Fibroblast of skin of scalp (primary cell): ENCODE measurements at regions not wholly inside any gene's neighbourhood (a gene's known extent, or its start where the extent isn't known, plus 50 kb on each side); places are given as distances from the start of the nearest gene placed in this dataset.

ENCODE experiments used
- DNase-seq: peaks from one replicate; pipeline ENCODE4 v3.0.0-alpha.2; 2013

GRCh38 chr2:163828771-163829170 is 93.0 kb upstream of the FIGN start:
- no peak for DNase-seq

DNA sequence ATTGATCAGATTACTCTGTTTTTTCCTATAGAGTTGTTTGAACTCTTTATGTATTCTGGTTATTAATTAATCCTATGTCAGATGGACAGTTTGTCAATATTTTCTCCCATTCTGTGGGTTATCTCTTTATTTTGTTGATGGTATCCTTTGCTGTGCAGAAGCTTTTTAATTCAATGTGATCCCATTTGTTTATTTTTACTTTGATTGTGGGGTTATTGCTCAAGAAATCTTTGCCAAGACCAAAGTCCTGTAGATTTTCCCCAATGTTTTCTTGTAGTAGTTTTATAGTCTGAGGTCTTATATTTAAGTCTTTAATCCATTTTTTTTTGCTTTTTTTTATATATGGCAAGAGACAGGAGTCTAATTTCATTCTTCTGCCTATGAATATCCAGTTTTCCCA is 86.2 kb upstream of the FIGN start:
- DNase-seq = no peak

DNA sequence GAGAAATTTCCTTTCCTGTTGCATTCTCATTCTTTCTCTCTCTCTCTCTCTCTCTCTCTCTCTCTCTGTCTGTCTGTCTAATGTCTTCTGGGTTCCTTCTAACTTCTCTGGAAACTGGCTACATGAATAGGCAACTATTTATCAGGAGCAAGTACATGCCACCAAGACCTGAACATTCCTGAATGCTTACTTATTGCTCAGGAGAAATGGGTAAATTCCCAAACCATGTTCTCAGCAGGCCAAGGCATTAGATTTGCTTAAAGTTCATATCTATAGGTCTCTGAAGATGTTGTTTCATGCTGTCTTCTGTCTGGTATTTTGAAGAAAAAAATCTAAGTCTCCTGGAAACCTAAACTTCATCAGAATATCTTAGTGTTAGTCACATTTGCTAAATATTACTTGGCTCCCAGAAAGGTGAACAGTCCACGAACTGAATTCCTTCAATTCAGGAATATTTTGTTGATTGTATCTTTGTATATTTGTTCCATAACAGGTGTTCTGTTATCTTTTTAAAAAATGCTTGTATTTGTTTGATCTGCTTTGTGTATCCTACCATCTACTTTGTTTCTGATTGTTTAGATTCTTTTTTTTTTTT is 77.2 kb upstream of the FIGN start:
- no peak for DNase-seq

DNA sequence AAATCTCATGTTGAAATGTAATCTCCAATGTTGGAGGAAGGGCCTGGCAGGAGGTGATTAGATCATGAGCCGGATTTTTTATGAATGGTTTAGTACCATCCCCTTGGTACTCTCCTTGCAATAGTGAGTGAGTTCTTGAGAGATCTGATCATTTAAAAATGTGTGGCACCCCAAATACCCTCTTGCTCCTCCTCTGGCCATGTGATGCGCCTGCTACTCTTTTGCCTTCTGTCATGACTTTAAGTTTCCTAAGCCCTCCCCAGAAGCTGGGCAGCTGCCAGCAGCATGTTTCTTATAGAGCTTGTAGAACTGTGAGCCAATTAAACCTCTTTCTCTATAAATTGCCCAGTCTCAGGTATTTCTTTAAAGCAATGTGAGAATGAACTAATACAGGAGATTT is 72.6 kb upstream of the FIGN start:
- DNase-seq = no peak

DNA sequence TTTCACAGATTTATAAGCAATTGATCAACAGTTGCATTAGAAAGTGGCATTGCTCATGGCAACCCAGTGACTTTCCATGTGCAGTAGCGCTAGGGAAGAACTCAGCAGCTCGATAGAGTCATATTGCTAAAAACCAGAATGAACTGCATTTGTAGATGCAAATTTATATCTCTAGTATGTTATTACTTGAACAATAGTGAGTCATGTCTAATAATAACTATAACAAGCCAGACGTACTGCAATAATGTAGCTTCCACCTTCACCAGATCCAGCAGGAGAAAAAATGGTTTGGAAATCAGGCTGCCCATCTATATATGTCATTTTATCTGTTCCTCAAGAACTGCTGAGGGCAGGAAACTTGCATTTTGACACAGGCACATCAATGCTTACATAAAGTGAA is 66.5 kb upstream of the FIGN start:
- no peak for DNase-seq

GRCh38 chr2:163801486-163801885 is 65.7 kb upstream of the FIGN start:
- no peak for DNase-seq

- peak; percentile 39 for DNase-seq
Measured at GRCh38 chr2:163800951-163801381, 65.2 kb upstream of the FIGN start.

DNA sequence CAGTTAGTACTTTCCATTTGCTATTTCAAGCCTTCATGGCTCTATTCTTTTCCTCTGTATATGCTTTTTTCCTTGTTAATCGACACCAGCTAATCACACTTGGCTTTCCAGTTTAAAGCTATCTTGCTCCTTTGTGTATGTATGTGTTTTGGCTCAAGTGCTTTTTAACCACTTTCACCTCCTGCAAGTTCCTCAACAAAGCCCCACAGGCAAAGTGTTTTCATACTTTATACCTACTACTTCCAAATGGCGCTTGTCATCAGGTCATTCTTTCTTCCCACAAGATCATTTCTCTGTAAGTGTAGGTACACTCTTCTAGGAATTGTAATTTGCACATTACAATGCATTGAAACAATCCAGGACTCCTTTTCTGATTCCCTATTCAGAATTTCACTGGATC is 64.0 kb upstream of the FIGN start:
- DNase-seq = no peak

DNA sequence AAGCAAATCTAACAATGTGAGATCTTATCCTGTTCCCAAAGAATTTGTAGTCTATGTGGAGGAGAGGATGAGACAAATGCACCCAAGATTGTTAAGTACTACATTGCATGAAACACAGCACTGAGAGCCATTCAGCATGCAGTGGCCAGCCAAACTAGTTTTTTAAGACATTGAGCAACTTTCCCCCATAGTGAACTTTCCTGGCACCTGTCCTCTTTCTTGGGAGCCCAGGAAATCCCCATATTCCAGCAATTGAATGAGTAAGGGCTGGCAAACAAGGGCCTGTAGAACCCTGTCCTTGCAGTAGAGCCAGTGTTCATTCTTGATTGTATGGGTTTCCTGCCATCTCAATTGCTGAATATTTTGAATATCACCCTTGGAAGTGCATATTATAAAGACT is 58.8 kb upstream of the FIGN start:
- DNase-seq = no peak
